CD4-positive, alpha-beta T cell (primary cell): ENCODE measurements at regions not wholly inside any gene's neighbourhood (a gene's known extent, or its start where the extent isn't known, plus 50 kb on each side); places are given as distances from the start of the nearest gene placed in this dataset.

Experiments
- ATAC-seq: fragments of 200-7000 bp; cut with Tn5 transposase; one replicate; pipeline ENCODE4 v1.10.0; 2022; ENCODE audit warnings: mild to moderate bottlenecking; ENCODE audit not compliant: poor library complexity
- CTCF ChIA-PET: fragments of 350-600 bp; sonication (Branson Sonifier 250); formaldehyde crosslinking; loops from one replicate; lab custom pipeline; 2021; ENCODE audit warnings: antibody characterized with exemption, inconsistent platforms; lab: Charles Lee
- POLR2A ChIA-PET: fragments of 350-600 bp; sonication (Branson Sonifier 250); formaldehyde crosslinking; loops from one replicate; lab custom pipeline; 2021; ENCODE audit warnings: antibody characterized with exemption, inconsistent platforms; lab: Charles Lee
- DNase-seq, 14 experiments: peaks; one replicate each; pipeline ENCODE4 v3.0.0-alpha.2; 2013 to 2020; ENCODE audit warnings: mixed read lengths in 2 of 14
- H3K27ac ChIP-seq, 2 donors: one replicate each; pipeline versions ENCODE4 v1.5.1 to v1.7.0; 2013; ENCODE audit warnings: low read length in 2 of 2, low read depth in 1 of 2, mild to moderate bottlenecking in 1 of 2
- H3K27me3 ChIP-seq, 2 experiments: 1 replicate in 1 of 2; 2 replicates in 1 of 2; pipeline versions ENCODE4 v1.6.1 to v1.7.0; 2013; ENCODE audit warnings: low read length in 2 of 2, control low read depth in 1 of 2, mild to moderate bottlenecking in 1 of 2, moderate library complexity in 1 of 2; ENCODE audit not compliant: insufficient read depth in 2 of 2, control insufficient read depth in 1 of 2
- H3K36me3 ChIP-seq: one replicate; pipeline ENCODE4 v1.6.1; 2013; ENCODE audit warnings: low read length, control low read depth; ENCODE audit not compliant: insufficient read depth
- H3K4me1 ChIP-seq: one replicate; pipeline ENCODE4 v1.6.1; 2013; ENCODE audit warnings: low read length, control low read depth; ENCODE audit not compliant: insufficient read depth
- H3K4me3 ChIP-seq: one replicate; pipeline ENCODE4 v1.5.1; 2013; ENCODE audit warnings: mild to moderate bottlenecking, low read length, moderate library complexity
- H3K9me3 ChIP-seq, 2 experiments: 1 replicate in 1 of 2; 2 replicates in 1 of 2; pipeline versions ENCODE4 v1.6.1 to v1.7.0; 2013; ENCODE audit warnings: low read length in 2 of 2, mild to moderate bottlenecking in 2 of 2, control low read depth in 1 of 2, moderate library complexity in 1 of 2; ENCODE audit not compliant: control insufficient read depth in 1 of 2, insufficient read depth in 1 of 2
- H3K27ac Mint-ChIP-seq: one replicate; pipeline ENCODE4 v1.8.0; 2020; ENCODE audit warnings: mixed read lengths
- H3K27me3 Mint-ChIP-seq: one replicate; pipeline ENCODE4 v1.8.0; 2021; ENCODE audit warnings: mixed read lengths
- H3K36me3 Mint-ChIP-seq: one replicate; pipeline ENCODE4 v1.8.0; 2021; ENCODE audit warnings: low read depth, mixed read lengths
- H3K4me1 Mint-ChIP-seq: one replicate; pipeline ENCODE4 v1.8.0; 2021; ENCODE audit warnings: low read depth, mixed read lengths
- H3K4me3 Mint-ChIP-seq: one replicate; pipeline ENCODE4 v1.8.0; 2020; ENCODE audit warnings: mild to moderate bottlenecking, mixed read lengths
- H3K9me3 Mint-ChIP-seq: one replicate; pipeline ENCODE4 v1.8.0; 2020; ENCODE audit warnings: mixed read lengths
- CTCF ChIP-seq: fragments of 200-600 bp; IDR thresholded peaks from one replicate; pipeline ENCODE4 v1.8.0; 2022; ENCODE audit warnings: antibody characterized with exemption, mild to moderate bottlenecking
- intact Hi-C, 2 experiments: fragments of 100-400 bp; cut with DNase I in 1 of 2; cut with micrococcal nuclease in 1 of 2; formaldehyde crosslinking; loops; one replicate each; pipeline versions ENCODE4 v1.15.1 to v1.9.0; 2023 to 2025; cut with DNase I, micrococcal nuclease

GRCh38 chr21:36646011-36646410, 52.9 kb upstream of the SIM2 start:
- peaks cover 5 to 8% of the 10 kb centered on the region in 2 experiments for H3K27me3 ChIP-seq
- Mint-ChIP-seq H3K27ac (no peak overlapping the region), H3K4me3 (no peak overlapping the region), H3K27me3 (no peaks in the 10 kb centered on the region), H3K4me1 (no peaks in the 10 kb centered on the region), H3K36me3 (no peaks in the 10 kb centered on the region), H3K9me3 (no peaks in the 10 kb centered on the region)
- CTCF ChIA-PET = no interaction called here
- H3K4me1 ChIP-seq = no peaks in the 10 kb centered on the region
- no peak overlapping the region for H3K27ac ChIP-seq
- H3K9me3 ChIP-seq = peaks cover 0 to 11% of the 10 kb centered on the region in 2 experiments
- H3K4me3 ChIP-seq = no peak overlapping the region
- POLR2A ChIA-PET = no interaction called here
- no peak for TF ChIP-seq CTCF
- DNase-seq (no peak), ATAC-seq (no peak)
- no peaks in the 10 kb centered on the region for H3K36me3 ChIP-seq
- intact Hi-C loops = no loop called here

GRCh38 chr21:36646645-36647044, 52.3 kb upstream of the SIM2 start:
- TF ChIP-seq CTCF = no peak
- Mint-ChIP-seq H3K4me3 (no peak overlapping the region), H3K36me3 (no peaks in the 10 kb centered on the region), H3K4me1 (no peaks in the 10 kb centered on the region), H3K27ac (no peak overlapping the region), H3K27me3 (no peaks in the 10 kb centered on the region), H3K9me3 (no peaks in the 10 kb centered on the region)
- H3K9me3 ChIP-seq = peaks cover 0 to 11% of the 10 kb centered on the region in 2 experiments
- H3K36me3 ChIP-seq = no peaks in the 10 kb centered on the region
- ChIA-PET CTCF (interaction anchor here (1.1 kb wide), 1 partner anchor 16 kb away, joined by 4 read pairs; no protein-coding TSS in a partner anchor), POLR2A (no interaction called here)
- ATAC-seq (no peak), DNase-seq (no peak)
- no peaks in the 10 kb centered on the region for H3K4me1 ChIP-seq
- peaks cover 5 to 8% of the 10 kb centered on the region in 2 experiments for H3K27me3 ChIP-seq
- H3K4me3 ChIP-seq = no peak overlapping the region
- intact Hi-C loops = no loop called here
- H3K27ac ChIP-seq = no peak overlapping the region

- peaks cover 5 to 8% of the 10 kb centered on the region in 2 experiments for H3K27me3 ChIP-seq
- H3K4me3 ChIP-seq = no peak overlapping the region
- Mint-ChIP-seq H3K36me3 (no peaks in the 10 kb centered on the region), H3K27me3 (no peaks in the 10 kb centered on the region), H3K4me1 (no peaks in the 10 kb centered on the region), H3K9me3 (no peaks in the 10 kb centered on the region), H3K4me3 (no peak overlapping the region), H3K27ac (no peak overlapping the region)
- ChIA-PET POLR2A (no interaction called here), CTCF (interaction anchor here (1.1 kb wide), 1 partner anchor 17 kb away, joined by 4 read pairs; no protein-coding TSS in a partner anchor)
- intact Hi-C loops = no loop called here
- no peaks in the 10 kb centered on the region for H3K36me3 ChIP-seq
- H3K9me3 ChIP-seq = peaks cover 0 to 6% of the 10 kb centered on the region in 2 experiments
- ATAC-seq = no peak
- H3K4me1 ChIP-seq = no peaks in the 10 kb centered on the region
- DNase-seq = no peak
- no peak for TF ChIP-seq CTCF
- H3K27ac ChIP-seq = no peak overlapping the region
These were observed 51.4 kb upstream of the SIM2 start for GRCh38 chr21:36647279-36648093.
